ENCODE measurements at regions not wholly inside any gene's neighbourhood (a gene's known extent, or its start where the extent isn't known, plus 50 kb on each side); places are given as distances from the start of the nearest gene placed in this dataset.

DNA sequence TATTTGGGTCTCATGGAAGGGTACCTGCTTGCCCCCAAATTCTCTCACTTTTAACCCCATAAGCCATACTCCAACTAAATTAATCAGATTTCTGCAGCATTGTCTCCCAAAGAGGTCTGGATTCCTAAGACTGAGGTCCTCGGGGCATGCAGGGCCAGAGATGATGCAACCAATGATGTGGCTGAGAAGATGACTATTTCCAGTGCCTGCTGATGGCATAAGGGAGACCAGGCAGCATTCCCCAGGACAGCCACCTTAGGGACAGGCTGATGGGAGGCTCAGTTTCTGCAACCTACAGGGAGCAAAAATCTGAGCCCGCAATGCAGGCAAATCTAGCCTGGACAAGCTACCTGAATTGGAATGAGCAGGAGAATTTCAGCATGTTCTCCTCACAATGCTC is 76.8 kb upstream of the ASIC2 start:
- Mint-ChIP-seq H3K9me3 (ENCODE audit: unreplicated experiment) (peaks cover 2% of the 10 kb centered on the region), H3K27me3 (ENCODE audit: unreplicated experiment) (peaks cover 2% of the 10 kb centered on the region), H3K36me3 (ENCODE audit: unreplicated experiment) (no peaks in the 10 kb centered on the region), H3K4me3 (ENCODE audit: unreplicated experiment) (no peak overlapping the region), H3K27ac (ENCODE audit: unreplicated experiment) (no peak overlapping the region), H3K4me1 (ENCODE audit: low read depth, unreplicated experiment) (no peaks in the 10 kb centered on the region)
- DNase-seq, result no peak
- TF ChIP-seq, protein P1, sequence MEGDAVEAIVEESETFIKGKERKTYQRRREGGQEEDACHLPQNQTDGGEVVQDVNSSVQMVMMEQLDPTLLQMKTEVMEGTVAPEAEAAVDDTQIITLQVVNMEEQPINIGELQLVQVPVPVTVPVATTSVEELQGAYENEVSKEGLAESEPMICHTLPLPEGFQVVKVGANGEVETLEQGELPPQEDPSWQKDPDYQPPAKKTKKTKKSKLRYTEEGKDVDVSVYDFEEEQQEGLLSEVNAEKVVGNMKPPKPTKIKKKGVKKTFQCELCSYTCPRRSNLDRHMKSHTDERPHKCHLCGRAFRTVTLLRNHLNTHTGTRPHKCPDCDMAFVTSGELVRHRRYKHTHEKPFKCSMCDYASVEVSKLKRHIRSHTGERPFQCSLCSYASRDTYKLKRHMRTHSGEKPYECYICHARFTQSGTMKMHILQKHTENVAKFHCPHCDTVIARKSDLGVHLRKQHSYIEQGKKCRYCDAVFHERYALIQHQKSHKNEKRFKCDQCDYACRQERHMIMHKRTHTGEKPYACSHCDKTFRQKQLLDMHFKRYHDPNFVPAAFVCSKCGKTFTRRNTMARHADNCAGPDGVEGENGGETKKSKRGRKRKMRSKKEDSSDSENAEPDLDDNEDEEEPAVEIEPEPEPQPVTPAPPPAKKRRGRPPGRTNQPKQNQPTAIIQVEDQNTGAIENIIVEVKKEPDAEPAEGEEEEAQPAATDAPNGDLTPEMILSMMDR (IDR thresholded peaks at IDR 0.05; ENCODE audit: partially characterized antibody, unreplicated experiment), result no peak

DNA sequence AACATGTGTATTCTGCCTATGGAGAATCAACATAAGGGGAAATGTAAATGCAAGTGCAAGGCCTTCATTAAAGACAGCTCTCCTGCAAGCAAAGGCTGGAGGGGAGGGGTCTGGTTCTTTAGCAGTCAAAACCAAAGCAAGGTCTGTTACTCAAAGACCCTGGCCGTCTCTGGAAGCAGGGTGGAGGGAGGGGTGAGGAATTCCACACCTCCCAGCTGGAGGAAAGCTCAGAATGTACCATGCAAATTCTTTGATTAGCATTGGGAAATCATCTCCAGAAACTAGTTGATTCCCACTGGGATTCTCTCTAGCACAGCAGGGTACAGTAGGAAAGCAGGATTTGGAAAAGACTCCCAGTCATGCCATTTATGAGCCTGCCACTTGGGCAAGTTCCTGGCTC is 77.3 kb upstream of the ASIC2 start:
- no peaks in the 10 kb centered on the region for H3K27me3 Mint-ChIP-seq (ENCODE audit: unreplicated experiment)
- TF ChIP-seq, protein P1 (IDR thresholded peaks at IDR 0.05; ENCODE audit: partially characterized antibody, unreplicated experiment), result no peak
- H3K4me3 Mint-ChIP-seq (ENCODE audit: unreplicated experiment), result no peak overlapping the region
- H3K4me1 Mint-ChIP-seq (ENCODE audit: low read depth, unreplicated experiment), result no peaks in the 10 kb centered on the region
- peaks cover 2% of the 10 kb centered on the region for H3K9me3 Mint-ChIP-seq (ENCODE audit: unreplicated experiment)
- DNase-seq, result no peak
- H3K36me3 Mint-ChIP-seq (ENCODE audit: unreplicated experiment), result no peaks in the 10 kb centered on the region
- no peak overlapping the region for H3K27ac Mint-ChIP-seq (ENCODE audit: unreplicated experiment)

DNA sequence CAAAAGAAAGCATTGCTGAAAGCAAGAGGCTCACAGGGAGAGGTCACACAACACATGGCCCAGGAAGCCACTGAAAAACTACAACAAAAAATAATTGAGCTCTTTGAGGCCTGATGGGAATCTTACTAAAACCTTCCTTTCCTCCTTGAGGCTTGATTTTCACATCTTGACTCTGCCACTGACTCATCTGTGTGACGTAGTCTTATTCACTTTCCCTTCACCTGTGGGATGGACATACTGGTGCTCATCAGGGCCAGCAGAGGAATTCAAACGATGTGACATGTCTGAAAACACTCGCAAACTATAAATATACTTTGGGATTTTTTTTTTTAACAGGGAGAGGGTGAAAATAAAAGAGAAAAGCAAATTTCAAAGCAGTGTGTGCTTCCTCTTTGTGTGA is 78.3 kb upstream of the ASIC2 start:
- H3K9me3 Mint-ChIP-seq (ENCODE audit: unreplicated experiment), result peaks cover 2% of the 10 kb centered on the region
- H3K27ac Mint-ChIP-seq (ENCODE audit: unreplicated experiment), result no peak overlapping the region
- DNase-seq, result no peak
- H3K36me3 Mint-ChIP-seq (ENCODE audit: unreplicated experiment), result no peaks in the 10 kb centered on the region
- no peaks in the 10 kb centered on the region for H3K27me3 Mint-ChIP-seq (ENCODE audit: unreplicated experiment)
- H3K4me3 Mint-ChIP-seq (ENCODE audit: unreplicated experiment), result no peak overlapping the region
- H3K4me1 Mint-ChIP-seq (ENCODE audit: low read depth, unreplicated experiment), result no peaks in the 10 kb centered on the region
- TF ChIP-seq, protein P1 (IDR thresholded peaks at IDR 0.05; ENCODE audit: partially characterized antibody, unreplicated experiment), result no peak

DNA sequence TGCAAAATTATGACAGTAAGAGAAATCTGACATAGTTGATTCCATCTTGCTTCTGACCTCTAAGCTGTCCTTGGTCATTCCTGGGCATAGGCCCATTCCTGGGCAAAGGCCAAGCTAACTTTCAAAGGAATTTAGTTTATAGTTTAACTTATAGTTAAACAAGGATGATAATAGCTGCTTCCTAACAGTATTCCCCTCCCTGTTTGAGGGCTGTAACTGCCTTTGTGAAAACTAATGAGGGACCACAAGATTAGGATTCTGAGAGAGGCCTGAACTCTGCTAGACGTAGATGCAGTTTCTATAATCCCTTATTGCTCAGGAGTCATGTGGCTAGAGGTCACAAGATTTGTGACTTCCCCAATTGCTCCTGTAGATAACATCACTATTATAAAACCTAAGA is 80.2 kb upstream of the ASIC2 start:
- no peaks in the 10 kb centered on the region for H3K4me1 Mint-ChIP-seq (ENCODE audit: low read depth, unreplicated experiment)
- no peak overlapping the region for H3K27ac Mint-ChIP-seq (ENCODE audit: unreplicated experiment)
- H3K4me3 Mint-ChIP-seq (ENCODE audit: unreplicated experiment), result no peak overlapping the region
- no peaks in the 10 kb centered on the region for H3K36me3 Mint-ChIP-seq (ENCODE audit: unreplicated experiment)
- TF ChIP-seq, protein P1 (IDR thresholded peaks at IDR 0.05; ENCODE audit: partially characterized antibody, unreplicated experiment), result no peak
- H3K9me3 Mint-ChIP-seq (ENCODE audit: unreplicated experiment), result peaks cover 2% of the 10 kb centered on the region
- DNase-seq, result no peak
- H3K27me3 Mint-ChIP-seq (ENCODE audit: unreplicated experiment), result no peaks in the 10 kb centered on the region

DNA sequence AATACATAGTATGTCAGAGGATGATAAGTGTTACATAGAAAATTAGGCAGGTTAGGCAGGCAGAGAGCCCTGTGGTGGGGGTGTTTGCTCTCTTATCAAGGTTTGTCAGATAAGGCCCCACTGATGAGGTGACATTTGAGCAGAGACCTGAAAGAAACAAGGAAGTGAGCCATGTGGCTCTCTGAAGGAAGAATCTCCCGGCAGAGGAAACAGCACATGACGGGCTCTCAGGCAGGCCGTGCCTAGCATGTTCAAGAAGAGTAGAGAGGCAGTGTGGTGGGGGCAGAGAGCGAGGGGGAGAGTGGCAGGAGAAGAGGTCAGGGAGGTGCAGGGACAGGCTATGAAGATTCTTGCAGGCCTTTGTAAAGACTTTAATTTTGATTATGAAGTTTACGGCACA is 82.0 kb upstream of the ASIC2 start:
- H3K27ac Mint-ChIP-seq (ENCODE audit: unreplicated experiment), result no peak overlapping the region
- H3K27me3 Mint-ChIP-seq (ENCODE audit: unreplicated experiment), result no peaks in the 10 kb centered on the region
- no peak overlapping the region for H3K4me3 Mint-ChIP-seq (ENCODE audit: unreplicated experiment)
- peaks cover 2% of the 10 kb centered on the region for H3K9me3 Mint-ChIP-seq (ENCODE audit: unreplicated experiment)
- TF ChIP-seq, protein P1 (IDR thresholded peaks at IDR 0.05; ENCODE audit: partially characterized antibody, unreplicated experiment), result no peak
- DNase-seq, result no peak
- H3K36me3 Mint-ChIP-seq (ENCODE audit: unreplicated experiment), result no peaks in the 10 kb centered on the region
- no peaks in the 10 kb centered on the region for H3K4me1 Mint-ChIP-seq (ENCODE audit: low read depth, unreplicated experiment)

All from glutamatergic neuron (in vitro differentiated cells).